WTC11 (cell line): ENCODE measurements at regions not wholly inside any gene's neighbourhood (a gene's known extent, or its start where the extent isn't known, plus 50 kb on each side); places are given as distances from the start of the nearest gene placed in this dataset.
"Not testable (repeated sequence)": the region's sequence is repeated elsewhere in the genome, so short reads cannot be mapped to it uniquely, and the experiment has no call there.

Experiments used
- JUN ChIP-seq: sonication (generic); formaldehyde crosslinking; IDR thresholded peaks from 2 replicates; pipeline ENCODE4 v1.8.0; 2023; ENCODE audit warnings: mild to moderate bottlenecking, missing genetic modification reagents
- MYBL2 ChIP-seq: sonication (generic); formaldehyde crosslinking; IDR thresholded peaks from 2 replicates; pipeline ENCODE4 v1.8.1; 2023; ENCODE audit warnings: mild to moderate bottlenecking, moderate library complexity, missing genetic modification reagents
- ZBTB21 ChIP-seq: sonication (generic); formaldehyde crosslinking; IDR thresholded peaks from 2 replicates; pipeline ENCODE4 v1.8.1; 2023; ENCODE audit warnings: mild to moderate bottlenecking, missing genetic modification reagents, borderline replicate concordance
- TF ChIP-seq, protein P1 (sequence below): sonication (generic); formaldehyde crosslinking; IDR thresholded peaks from 2 replicates; pipeline ENCODE4 v1.8.1; 2023; ENCODE audit warnings: mild to moderate bottlenecking, missing genetic modification reagents, moderate library complexity
- TF ChIP-seq, protein P2 (sequence below): fragments of 200-600 bp; IDR thresholded peaks from 2 replicates; pipeline ENCODE4 v1.8.0; 2022; ENCODE audit warnings: antibody characterized with exemption
- TF ChIP-seq, protein P3 (sequence below): sonication (generic); formaldehyde crosslinking; IDR thresholded peaks from 2 replicates; pipeline ENCODE4 v1.8.1; 2023; ENCODE audit warnings: mild to moderate bottlenecking, missing genetic modification reagents, moderate library complexity

DNA sequence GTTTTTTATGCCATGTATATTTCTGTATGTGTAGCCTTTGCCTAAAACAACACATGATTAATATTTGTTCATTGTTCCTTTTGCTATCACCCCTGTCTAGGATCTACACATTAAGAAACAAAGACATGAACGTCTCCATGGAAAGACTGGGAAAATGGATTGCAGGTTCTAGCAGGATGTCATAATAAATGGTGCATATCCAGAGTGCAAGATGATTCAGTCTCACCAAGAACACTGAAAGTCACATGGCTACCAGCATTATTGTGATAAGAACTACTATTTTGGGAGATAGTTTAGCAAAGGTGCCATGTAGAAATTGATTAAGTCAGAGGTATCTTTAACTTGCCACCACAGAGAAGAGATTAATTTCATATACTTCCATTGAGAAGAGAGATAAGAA, 398.3 kb downstream of the OR4F29 start:
- TF ChIP-seq, protein P1, sequence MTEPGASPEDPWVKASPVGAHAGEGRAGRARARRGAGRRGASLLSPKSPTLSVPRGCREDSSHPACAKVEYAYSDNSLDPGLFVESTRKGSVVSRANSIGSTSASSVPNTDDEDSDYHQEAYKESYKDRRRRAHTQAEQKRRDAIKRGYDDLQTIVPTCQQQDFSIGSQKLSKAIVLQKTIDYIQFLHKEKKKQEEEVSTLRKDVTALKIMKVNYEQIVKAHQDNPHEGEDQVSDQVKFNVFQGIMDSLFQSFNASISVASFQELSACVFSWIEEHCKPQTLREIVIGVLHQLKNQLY (CRISPR knock-in tag) = not testable (repeated sequence)
- TF ChIP-seq, protein P2, sequence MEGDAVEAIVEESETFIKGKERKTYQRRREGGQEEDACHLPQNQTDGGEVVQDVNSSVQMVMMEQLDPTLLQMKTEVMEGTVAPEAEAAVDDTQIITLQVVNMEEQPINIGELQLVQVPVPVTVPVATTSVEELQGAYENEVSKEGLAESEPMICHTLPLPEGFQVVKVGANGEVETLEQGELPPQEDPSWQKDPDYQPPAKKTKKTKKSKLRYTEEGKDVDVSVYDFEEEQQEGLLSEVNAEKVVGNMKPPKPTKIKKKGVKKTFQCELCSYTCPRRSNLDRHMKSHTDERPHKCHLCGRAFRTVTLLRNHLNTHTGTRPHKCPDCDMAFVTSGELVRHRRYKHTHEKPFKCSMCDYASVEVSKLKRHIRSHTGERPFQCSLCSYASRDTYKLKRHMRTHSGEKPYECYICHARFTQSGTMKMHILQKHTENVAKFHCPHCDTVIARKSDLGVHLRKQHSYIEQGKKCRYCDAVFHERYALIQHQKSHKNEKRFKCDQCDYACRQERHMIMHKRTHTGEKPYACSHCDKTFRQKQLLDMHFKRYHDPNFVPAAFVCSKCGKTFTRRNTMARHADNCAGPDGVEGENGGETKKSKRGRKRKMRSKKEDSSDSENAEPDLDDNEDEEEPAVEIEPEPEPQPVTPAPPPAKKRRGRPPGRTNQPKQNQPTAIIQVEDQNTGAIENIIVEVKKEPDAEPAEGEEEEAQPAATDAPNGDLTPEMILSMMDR = not testable (repeated sequence)
- TF ChIP-seq, protein P3, sequence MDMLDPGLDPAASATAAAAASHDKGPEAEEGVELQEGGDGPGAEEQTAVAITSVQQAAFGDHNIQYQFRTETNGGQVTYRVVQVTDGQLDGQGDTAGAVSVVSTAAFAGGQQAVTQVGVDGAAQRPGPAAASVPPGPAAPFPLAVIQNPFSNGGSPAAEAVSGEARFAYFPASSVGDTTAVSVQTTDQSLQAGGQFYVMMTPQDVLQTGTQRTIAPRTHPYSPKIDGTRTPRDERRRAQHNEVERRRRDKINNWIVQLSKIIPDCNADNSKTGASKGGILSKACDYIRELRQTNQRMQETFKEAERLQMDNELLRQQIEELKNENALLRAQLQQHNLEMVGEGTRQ (CRISPR knock-in tag) = not testable (repeated sequence)
- TF ChIP-seq MYBL2, JUN, ZBTB21 (CRISPR knock-in tag): not testable (repeated sequence)
